G401.6 (cell line): ENCODE measurements at regions not wholly inside any gene's neighbourhood (a gene's known extent, or its start where the extent isn't known, plus 50 kb on each side); places are given as distances from the start of the nearest gene placed in this dataset.

Source experiments
- FAIRE-seq: peaks from 2 replicates; lab custom pipeline; 2012; peaks lifted over from hg19 to GRCh38; lab: Jason Lieb, UNC

- no peak for FAIRE-seq
Observed at GRCh38 chr5:63314551-63314950, 647.7 kb downstream of the HTR1A start.

GRCh38 chr5:63310644-63311043 lies 651.6 kb downstream of the HTR1A start:
- no peak for FAIRE-seq

- no peak for FAIRE-seq
Observed at GRCh38 chr5:63306909-63307308, 655.3 kb downstream of the HTR1A start.

GRCh38 chr5:63293317-63293716 lies 668.9 kb downstream of the HTR1A start:
- no peak for FAIRE-seq

GRCh38 chr5:63286724-63287123 lies 675.5 kb downstream of the HTR1A start:
- FAIRE-seq = no peak

- no peak for FAIRE-seq
Observed at GRCh38 chr5:63263411-63263810, 684.8 kb downstream of the LRRC70 start.

- no peak for FAIRE-seq
Observed at GRCh38 chr5:63262185-63262981, 683.8 kb downstream of the LRRC70 start.

GRCh38 chr5:63261695-63262094 lies 683.1 kb downstream of the LRRC70 start:
- FAIRE-seq = no peak

GRCh38 chr5:63255594-63255993 lies 677.0 kb downstream of the LRRC70 start:
- FAIRE-seq = no peak

- no peak for FAIRE-seq
Observed at GRCh38 chr5:63250939-63251338, 672.3 kb downstream of the LRRC70 start.

- no peak for FAIRE-seq
Observed at GRCh38 chr5:63249960-63250359, 671.3 kb downstream of the LRRC70 start.

GRCh38 chr5:63247651-63248050 lies 669.0 kb downstream of the LRRC70 start:
- FAIRE-seq = no peak

GRCh38 chr5:63245271-63245670 lies 666.7 kb downstream of the LRRC70 start:
- FAIRE-seq = no peak

GRCh38 chr5:63240063-63240755 lies 661.6 kb downstream of the LRRC70 start:
- no peak for FAIRE-seq

- no peak for FAIRE-seq
Observed at GRCh38 chr5:63233911-63234310, 655.3 kb downstream of the LRRC70 start.

GRCh38 chr5:63233361-63233760 lies 654.7 kb downstream of the LRRC70 start:
- no peak for FAIRE-seq

- no peak for FAIRE-seq
Observed at GRCh38 chr5:63230754-63231153, 652.1 kb downstream of the LRRC70 start.

GRCh38 chr5:63228154-63228553 lies 649.5 kb downstream of the LRRC70 start:
- FAIRE-seq = no peak

GRCh38 chr5:63220244-63220643 lies 641.6 kb downstream of the LRRC70 start:
- no peak for FAIRE-seq

- no peak for FAIRE-seq
Observed at GRCh38 chr5:63217422-63217821, 638.8 kb downstream of the LRRC70 start.

- FAIRE-seq = no peak
Observed at GRCh38 chr5:63213256-63213655, 634.6 kb downstream of the LRRC70 start.

- FAIRE-seq = no peak
Observed at GRCh38 chr5:63211448-63212132, 633.0 kb downstream of the LRRC70 start.

- FAIRE-seq = no peak
Observed at GRCh38 chr5:63205976-63206375, 627.4 kb downstream of the LRRC70 start.
